Bronchial epithelial cell (primary cell): ENCODE measurements at regions not wholly inside any gene's neighbourhood (a gene's known extent, or its start where the extent isn't known, plus 50 kb on each side); places are given as distances from the start of the nearest gene placed in this dataset.

ENCODE experiments used
- DNase-seq: peaks from one replicate; pipeline ENCODE4 v3.0.0-alpha.2; 2010; ENCODE audit warnings: low read depth
- FAIRE-seq: peaks from 2 replicates; lab custom pipeline; 2011; peaks lifted over from hg19 to GRCh38; lab: Jason Lieb, UNC
- H3K27me3 ChIP-seq: 2 replicates; pipeline ENCODE4 v1.5.1; 2011; ENCODE audit warnings: low read length; ENCODE audit not compliant: control insufficient read depth, insufficient read depth
- H3K36me3 ChIP-seq: 2 replicates; pipeline ENCODE4 v1.5.1; 2011; ENCODE audit warnings: low read length; ENCODE audit not compliant: control insufficient read depth, insufficient read depth
- H3K4me3 ChIP-seq: 2 replicates; pipeline ENCODE4 v1.5.1; 2011; ENCODE audit warnings: mild to moderate bottlenecking, low read depth, low read length, control low read depth
- CTCF ChIP-seq: IDR thresholded peaks from 2 replicates; pipeline ENCODE4 v1.5.1; 2011; ENCODE audit warnings: mild to moderate bottlenecking, moderate library complexity, low read length, control low read depth, inconsistent platforms; ENCODE audit not compliant: insufficient read depth, severe bottlenecking

- TF ChIP-seq CTCF = no peak
- Histone ChIP-seq H3K36me3 (no peaks in the 10 kb centered on the region), H3K4me3 (no peak overlapping the region), H3K27me3 (peaks cover 2% of the 10 kb centered on the region)
- DNase-seq (no peak), FAIRE-seq (no peak)
These were observed 95.7 kb upstream of the ARAP3 start for GRCh38 chr5:141777711-141778110.

GRCh38 chr5:141777130-141777529 is 95.1 kb upstream of the ARAP3 start:
- H3K4me3 ChIP-seq = no peak overlapping the region
- H3K36me3 ChIP-seq = no peaks in the 10 kb centered on the region
- TF ChIP-seq CTCF = no peak
- no peak for FAIRE-seq
- no peak for DNase-seq
- H3K27me3 ChIP-seq = peaks cover 2% of the 10 kb centered on the region

GRCh38 chr5:141773779-141774562 is 91.9 kb upstream of the ARAP3 start:
- Histone ChIP-seq H3K36me3 (no peaks in the 10 kb centered on the region), H3K27me3 (peaks cover 2% of the 10 kb centered on the region), H3K4me3 (no peak overlapping the region)
- FAIRE-seq (no peak), DNase-seq (no peak)
- no peak for TF ChIP-seq CTCF

- no peaks in the 10 kb centered on the region for H3K36me3 ChIP-seq
- no peak overlapping the region for H3K4me3 ChIP-seq
- DNase-seq (no peak), FAIRE-seq (no peak)
- TF ChIP-seq CTCF = no peak
- peaks cover 2% of the 10 kb centered on the region for H3K27me3 ChIP-seq
These were observed 90.3 kb upstream of the ARAP3 start for GRCh38 chr5:141772281-141772680.

- DNase-seq (no peak), FAIRE-seq (no peak)
- Histone ChIP-seq H3K27me3 (peaks cover 2% of the 10 kb centered on the region), H3K4me3 (no peak overlapping the region), H3K36me3 (no peaks in the 10 kb centered on the region)
- no peak for TF ChIP-seq CTCF
These were observed 89.5 kb upstream of the ARAP3 start for GRCh38 chr5:141771562-141771961.

GRCh38 chr5:141771031-141771430 is 89.0 kb upstream of the ARAP3 start:
- H3K27me3 ChIP-seq = peaks cover 2% of the 10 kb centered on the region
- FAIRE-seq = no peak
- no peak for DNase-seq

More at GRCh38 chr5:141771031-141771430, 89.0 kb upstream of the ARAP3 start:
- H3K36me3 ChIP-seq = no peaks in the 10 kb centered on the region
- H3K4me3 ChIP-seq = no peak overlapping the region
- TF ChIP-seq CTCF = no peak
